Transverse colon (tissue), 4 donors: ENCODE measurements at regions not wholly inside any gene's neighbourhood (a gene's known extent, or its start where the extent isn't known, plus 50 kb on each side); places are given as distances from the start of the nearest gene placed in this dataset.

Experiments
- DNase-seq: peaks from one replicate; pipeline ENCODE4 v3.0.0-alpha.2; 2019
- H3K27ac ChIP-seq, 4 donors: fragments of 200-600 bp; sonication (generic); 2 replicates each; pipeline ENCODE4 v1.5.1; 2016 to 2018; ENCODE audit warnings: inconsistent platforms in 4 of 4
- H3K27me3 ChIP-seq: fragments of 200-600 bp; sonication (generic); 2 replicates; pipeline ENCODE4 v1.5.1; 2017; ENCODE audit warnings: inconsistent platforms
- H3K36me3 ChIP-seq, 4 donors: fragments of 200-600 bp; sonication (generic); 2 replicates each; pipeline ENCODE4 v1.5.1; 2017 to 2019; ENCODE audit warnings: inconsistent platforms in 4 of 4
- H3K4me1 ChIP-seq, 4 donors: fragments of 200-600 bp; sonication (generic); 2 replicates each; pipeline ENCODE4 v1.5.1; 2017 to 2020; ENCODE audit warnings: inconsistent platforms in 4 of 4
- H3K4me3 ChIP-seq, 4 donors: fragments of 200-600 bp; sonication (generic); 1 replicate in 1 of 4; 2 replicates in 3 of 4; pipeline versions ENCODE4 v1.5.1 to v1.6.1; 2017 to 2019; ENCODE audit warnings: inconsistent platforms in 4 of 4
- H3K9me3 ChIP-seq, 2 donors: fragments of 200-600 bp; sonication (generic); 2 replicates each; pipeline ENCODE4 v1.5.1; 2017 to 2019; ENCODE audit warnings: inconsistent platforms in 2 of 2
- EP300 ChIP-seq: sonication (generic); formaldehyde crosslinking; IDR thresholded peaks from one replicate; pipeline ENCODE4 v1.6.1; 2017; ENCODE audit warnings: antibody characterized with exemption, low read depth
- POLR2A ChIP-seq: fragments of 450-650 bp; IDR thresholded peaks from one replicate; pipeline ENCODE4 v1.6.1; 2016; ENCODE audit warnings: antibody characterized with exemption, mild to moderate bottlenecking, moderate library complexity
- POLR2AphosphoS5 ChIP-seq, 3 donors: sonication (generic); formaldehyde crosslinking; IDR thresholded peaks; one replicate each; pipeline ENCODE4 v1.6.1; 2016; ENCODE audit warnings: antibody characterized with exemption in 3 of 3
- WGBS, 2 donors: methylation state at CpG; one replicate each; pipeline ENCODE4 v1.1.5; 2018; ENCODE audit warnings: low coverage in 1 of 2; 5-methylcytosine and 5-hydroxymethylcytosine counted together
- in situ Hi-C, 4 donors: fragments of 200-750 bp; cut with MboI; loops; one replicate each; pipeline versions ENCODE4 v1.15.0 to v1.15.1; 2017; ENCODE audit warnings: low sequenced_read_pairs in 3 of 4, low pct_ligation_motif_present in 1 of 4, low pct_unique_long_range_greater_than_20kb in 1 of 4
- intact Hi-C: fragments of 100-400 bp; cut with DNase I; formaldehyde crosslinking; loops from one replicate; pipeline ENCODE4 v1.15.1; 2023; ENCODE audit warnings: low total_unique reads
- TF ChIP-seq, protein P1 (sequence below), 5 experiments: fragments of 200-600 bp in 3 of 5; fragments of 450-650 bp in 2 of 5; sonication (generic) in 3 of 5; IDR thresholded peaks; 1 replicate in 2 of 5; 2 replicates in 3 of 5; pipeline ENCODE4 v1.5.1; 2016 to 2017; ENCODE audit warnings: antibody characterized with exemption in 5 of 5, inconsistent platforms in 3 of 5, mild to moderate bottlenecking in 2 of 5, moderate library complexity in 1 of 5

DNA sequence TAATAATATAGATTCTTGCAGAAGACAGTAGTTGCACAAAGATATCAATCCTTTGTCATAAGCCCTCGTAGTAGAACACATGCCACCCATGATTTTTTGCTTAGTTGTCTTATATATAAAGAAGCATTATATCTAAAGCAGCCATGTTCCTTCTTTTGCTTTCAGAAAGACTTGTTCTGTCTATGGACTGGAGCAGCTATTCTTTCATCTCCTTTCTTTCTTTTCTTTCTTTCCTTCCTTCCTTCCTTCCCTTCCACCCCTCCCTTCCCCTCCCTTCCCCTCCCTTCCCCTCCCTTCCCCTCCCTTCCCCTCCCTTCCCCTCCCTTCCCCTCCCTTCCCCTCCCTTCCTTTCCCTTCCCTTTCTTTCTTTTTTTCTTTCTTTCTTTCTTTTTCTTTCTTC is 104.0 kb upstream of the HS3ST4 start:
- no peak overlapping the region for H3K4me3 ChIP-seq
- no peaks in the 10 kb centered on the region for H3K4me1 ChIP-seq
- H3K27ac ChIP-seq = no peak overlapping the region
- no peaks in the 10 kb centered on the region for H3K36me3 ChIP-seq
- WGBS, 2 donors = 38 to 50% methylated on average over 1 of the region's 1 CpG
- no peaks in the 10 kb centered on the region for H3K27me3 ChIP-seq
- no peaks in the 10 kb centered on the region for H3K9me3 ChIP-seq
- in situ Hi-C loops (no loop called here), intact Hi-C loops (no loop called here)
- no peak for DNase-seq
- TF ChIP-seq, protein P1, sequence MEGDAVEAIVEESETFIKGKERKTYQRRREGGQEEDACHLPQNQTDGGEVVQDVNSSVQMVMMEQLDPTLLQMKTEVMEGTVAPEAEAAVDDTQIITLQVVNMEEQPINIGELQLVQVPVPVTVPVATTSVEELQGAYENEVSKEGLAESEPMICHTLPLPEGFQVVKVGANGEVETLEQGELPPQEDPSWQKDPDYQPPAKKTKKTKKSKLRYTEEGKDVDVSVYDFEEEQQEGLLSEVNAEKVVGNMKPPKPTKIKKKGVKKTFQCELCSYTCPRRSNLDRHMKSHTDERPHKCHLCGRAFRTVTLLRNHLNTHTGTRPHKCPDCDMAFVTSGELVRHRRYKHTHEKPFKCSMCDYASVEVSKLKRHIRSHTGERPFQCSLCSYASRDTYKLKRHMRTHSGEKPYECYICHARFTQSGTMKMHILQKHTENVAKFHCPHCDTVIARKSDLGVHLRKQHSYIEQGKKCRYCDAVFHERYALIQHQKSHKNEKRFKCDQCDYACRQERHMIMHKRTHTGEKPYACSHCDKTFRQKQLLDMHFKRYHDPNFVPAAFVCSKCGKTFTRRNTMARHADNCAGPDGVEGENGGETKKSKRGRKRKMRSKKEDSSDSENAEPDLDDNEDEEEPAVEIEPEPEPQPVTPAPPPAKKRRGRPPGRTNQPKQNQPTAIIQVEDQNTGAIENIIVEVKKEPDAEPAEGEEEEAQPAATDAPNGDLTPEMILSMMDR (IDR thresholded peaks at IDR 0.05) = no peak
- TF ChIP-seq POLR2AphosphoS5 (IDR thresholded peaks at IDR 0.05) = no peak
- TF ChIP-seq EP300 = no peak
- TF ChIP-seq POLR2A = no peak

DNA sequence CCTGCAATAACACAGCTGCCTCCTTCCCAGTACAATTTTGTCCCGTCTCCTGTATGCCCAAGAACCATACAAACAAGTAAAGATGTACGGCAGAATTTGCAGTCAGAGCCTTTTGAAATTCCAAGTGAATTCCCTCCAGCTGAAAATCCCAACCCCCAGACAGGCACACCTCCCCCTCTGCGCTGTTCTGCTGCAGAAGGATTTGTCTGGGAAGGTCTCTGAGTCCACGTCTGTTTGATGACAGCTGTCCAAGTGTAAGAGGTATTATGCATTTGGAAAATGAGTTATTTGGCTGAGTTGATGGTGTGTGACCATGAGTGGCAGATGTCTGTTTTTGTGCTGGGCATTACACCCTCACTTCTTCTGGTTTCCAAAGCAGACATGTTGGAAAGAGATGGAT is 104.9 kb upstream of the HS3ST4 start:
- TF ChIP-seq POLR2A = no peak
- TF ChIP-seq POLR2AphosphoS5 (IDR thresholded peaks at IDR 0.05) = no peak
- TF ChIP-seq EP300 = no peak
- TF ChIP-seq, protein P1 (IDR thresholded peaks at IDR 0.05) = no peak
- Histone ChIP-seq H3K4me1 (no peaks in the 10 kb centered on the region), H3K9me3 (no peaks in the 10 kb centered on the region), H3K27ac (no peak overlapping the region), H3K27me3 (no peaks in the 10 kb centered on the region), H3K4me3 (no peak overlapping the region), H3K36me3 (no peaks in the 10 kb centered on the region)
- no peak for DNase-seq
- 63% methylated on average over 4 of the region's 4 CpGs; no CpG with 5 or more reads in 1 of the 2 donors for WGBS, 2 donors
- intact Hi-C loops = no loop called here
- in situ Hi-C loops = no loop called here

DNA sequence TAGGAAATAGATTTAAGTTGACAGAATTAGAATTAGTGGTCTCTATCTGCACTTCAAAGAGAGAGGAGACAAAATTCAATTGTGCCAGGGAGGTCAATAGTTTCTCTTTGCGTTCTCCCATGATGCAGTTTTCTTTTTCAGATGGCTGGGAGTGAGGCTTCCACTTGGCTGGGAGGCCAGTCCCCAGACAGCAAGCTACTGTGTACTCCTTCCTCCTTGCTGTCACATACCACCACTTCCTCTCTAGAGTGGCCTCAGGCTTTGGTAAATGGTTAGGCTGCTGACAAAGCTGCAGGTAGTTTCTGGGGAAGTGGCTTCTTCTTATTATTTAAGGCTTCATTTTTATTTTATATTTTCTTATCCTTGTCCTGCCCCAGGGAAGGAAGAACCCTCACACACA is 106.2 kb upstream of the HS3ST4 start:
- in situ Hi-C loops = no loop called here
- WGBS, 2 donors = 76 to 80% methylated on average over 1 of the region's 1 CpG

DNA sequence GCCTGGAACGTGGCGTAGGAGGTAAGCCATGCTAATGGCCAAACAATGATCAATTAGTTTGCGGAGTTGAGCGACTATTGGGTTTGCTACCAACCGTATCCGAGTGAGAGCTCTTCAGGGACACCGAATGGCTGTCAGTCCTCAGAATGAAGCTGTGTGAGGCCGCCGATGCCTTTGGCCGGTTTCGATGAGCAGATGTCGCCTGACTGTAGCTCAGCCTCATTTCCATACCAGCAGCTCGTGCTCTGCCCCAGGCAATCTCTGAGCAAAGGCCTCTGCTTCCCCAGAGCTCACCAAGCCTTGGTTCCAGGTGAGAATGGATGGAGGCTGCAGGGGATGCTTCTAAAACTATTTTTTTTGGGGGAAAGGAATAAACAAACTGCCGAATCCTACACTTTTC is 111.7 kb upstream of the HS3ST4 start:
- H3K36me3 ChIP-seq = no peaks in the 10 kb centered on the region
- H3K27ac ChIP-seq = no peak overlapping the region
- 87 to 90% methylated on average over 3 to 14 of the region's 14 CpGs for WGBS, 2 donors
- intact Hi-C loops = no loop called here
- no peak for DNase-seq
- no peaks in the 10 kb centered on the region for H3K4me1 ChIP-seq
- H3K27me3 ChIP-seq = no peaks in the 10 kb centered on the region
- TF ChIP-seq, protein P1 (IDR thresholded peaks at IDR 0.05) = no peak
- H3K4me3 ChIP-seq = no peak overlapping the region
- in situ Hi-C loops = no loop called here
- no peaks in the 10 kb centered on the region for H3K9me3 ChIP-seq

More for the DNA sequence above, 106.2 kb upstream of the HS3ST4 start:
- no peak for TF ChIP-seq EP300
- TF ChIP-seq POLR2A = no peak
- TF ChIP-seq POLR2AphosphoS5 (IDR thresholded peaks at IDR 0.05) = no peak
- no peaks in the 10 kb centered on the region for H3K36me3 ChIP-seq
- H3K9me3 ChIP-seq = no peaks in the 10 kb centered on the region
- DNase-seq = no peak
- H3K27me3 ChIP-seq = no peaks in the 10 kb centered on the region
- H3K4me3 ChIP-seq = no peak overlapping the region
- no peak overlapping the region for H3K27ac ChIP-seq
- H3K4me1 ChIP-seq = no peaks in the 10 kb centered on the region
- intact Hi-C loops = no loop called here

DNA sequence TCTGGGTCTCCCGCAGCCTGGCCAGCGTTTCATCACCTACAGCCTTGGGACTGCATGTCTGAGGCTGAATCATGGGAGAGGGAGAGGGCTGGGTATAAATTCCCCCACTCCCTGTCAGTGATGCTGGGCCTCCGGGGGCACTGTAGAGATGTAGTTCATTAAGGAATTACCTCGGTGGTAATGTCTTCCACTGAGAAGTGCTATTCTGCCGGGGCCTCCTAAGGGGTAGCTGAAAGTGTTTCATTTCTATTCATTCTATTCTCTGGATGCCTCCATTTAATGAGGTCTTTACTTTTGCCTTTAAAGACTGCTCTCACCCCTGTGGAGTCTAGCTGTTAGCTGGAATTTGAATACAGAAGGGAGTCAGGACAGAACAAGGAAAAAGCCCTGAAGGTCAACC is 116.4 kb upstream of the HS3ST4 start:
- no peaks in the 10 kb centered on the region for H3K27me3 ChIP-seq
- no peaks in the 10 kb centered on the region for H3K9me3 ChIP-seq
- no peak for TF ChIP-seq EP300
- TF ChIP-seq POLR2AphosphoS5 (IDR thresholded peaks at IDR 0.05) = no peak
- TF ChIP-seq POLR2A = no peak
- TF ChIP-seq, protein P1 (IDR thresholded peaks at IDR 0.05) = no peak
- intact Hi-C loops (no loop called here), in situ Hi-C loops (no loop called here)
- no peak overlapping the region for H3K4me3 ChIP-seq
- H3K36me3 ChIP-seq = no peaks in the 10 kb centered on the region
- no peaks in the 10 kb centered on the region for H3K4me1 ChIP-seq
- no peak overlapping the region for H3K27ac ChIP-seq
- DNase-seq = no peak
- 40 to 53% methylated on average over 4 to 5 of the region's 5 CpGs for WGBS, 2 donors
